GM12878 (cell line): ENCODE measurements at regions not wholly inside any gene's neighbourhood (a gene's known extent, or its start where the extent isn't known, plus 50 kb on each side); places are given as distances from the start of the nearest gene placed in this dataset.

ENCODE experiments used
- NR2C2 ChIP-seq: IDR thresholded peaks from 2 replicates; pipeline ENCODE4 v1.6.1; 2011; ENCODE audit warnings: borderline replicate concordance, low read depth; ENCODE audit not compliant: control insufficient read depth, insufficient read length
- PAX8 ChIP-seq: fragments of 450-650 bp; IDR thresholded peaks from 2 replicates; pipeline ENCODE4 v1.6.1; 2017; ENCODE audit warnings: mild to moderate bottlenecking, moderate library complexity
- POLR2AphosphoS5 ChIP-seq: IDR thresholded peaks from 2 replicates; pipeline ENCODE4 v1.6.1; 2011; ENCODE audit warnings: mild to moderate bottlenecking, low read length, inconsistent platforms
- RAD21 ChIP-seq: IDR thresholded peaks from 2 replicates; pipeline ENCODE4 v1.6.1; 2011; ENCODE audit warnings: mild to moderate bottlenecking, low read depth, low read length, moderate library complexity; ENCODE audit not compliant: insufficient read depth
- SMC3 ChIP-seq: IDR thresholded peaks from 2 replicates; pipeline ENCODE4 v1.6.1; 2011; ENCODE audit warnings: low read length, improper control_type of control experiment, borderline replicate concordance
- SRF ChIP-seq, 2 experiments: IDR thresholded peaks; 2 replicates each; pipeline ENCODE4 v1.6.1; 2011; ENCODE audit warnings: low read depth in 2 of 2, low read length in 2 of 2, mild to moderate bottlenecking in 1 of 2, moderate library complexity in 1 of 2
- TF ChIP-seq, protein P1 (sequence below), 3 experiments: IDR thresholded peaks in 2 of 3; conservative IDR thresholded peaks in 1 of 3; 2 replicates each; pipeline ENCODE4 v1.5.1; 2011; ENCODE audit warnings: low read depth in 3 of 3, low read length in 3 of 3, mild to moderate bottlenecking in 3 of 3, control low read depth in 2 of 3, moderate library complexity in 2 of 3, inconsistent platforms in 1 of 3, mixed read lengths in 1 of 3; ENCODE audit not compliant: control insufficient read depth in 2 of 3, insufficient read depth in 1 of 3; ENCODE audit errors: extremely low read depth in 1 of 3
- TF ChIP-seq, protein P2 (sequence below): IDR thresholded peaks from 2 replicates; pipeline ENCODE4 v1.6.1; 2011; ENCODE audit warnings: low read depth, low read length, improper control_type of control experiment, borderline replicate concordance
- TF ChIP-seq, protein P3 (sequence below): IDR thresholded peaks from 2 replicates; pipeline ENCODE4 v1.6.1; 2012; ENCODE audit warnings: low read depth, low read length, improper control_type of control experiment

DNA sequence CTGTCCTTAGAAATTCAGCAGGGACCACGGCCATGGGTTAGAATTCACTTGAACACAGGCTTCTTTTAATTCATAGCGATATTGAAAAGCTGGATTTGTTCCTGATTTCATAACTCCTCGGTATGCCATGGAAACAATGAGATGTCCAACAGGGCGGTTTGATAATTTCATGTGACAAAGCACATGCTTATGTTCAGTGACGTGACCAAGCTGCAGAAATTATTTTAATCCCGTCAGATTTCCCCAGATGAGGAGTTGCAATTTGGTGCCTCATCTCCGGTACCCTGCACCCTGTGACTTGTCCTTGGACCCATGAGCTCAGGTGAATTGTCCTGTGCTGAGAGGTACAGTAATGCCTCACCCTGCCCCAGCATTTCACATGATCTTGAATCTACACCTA, 81.7 kb downstream of the C11orf91 start:
- TF ChIP-seq, protein P1, sequence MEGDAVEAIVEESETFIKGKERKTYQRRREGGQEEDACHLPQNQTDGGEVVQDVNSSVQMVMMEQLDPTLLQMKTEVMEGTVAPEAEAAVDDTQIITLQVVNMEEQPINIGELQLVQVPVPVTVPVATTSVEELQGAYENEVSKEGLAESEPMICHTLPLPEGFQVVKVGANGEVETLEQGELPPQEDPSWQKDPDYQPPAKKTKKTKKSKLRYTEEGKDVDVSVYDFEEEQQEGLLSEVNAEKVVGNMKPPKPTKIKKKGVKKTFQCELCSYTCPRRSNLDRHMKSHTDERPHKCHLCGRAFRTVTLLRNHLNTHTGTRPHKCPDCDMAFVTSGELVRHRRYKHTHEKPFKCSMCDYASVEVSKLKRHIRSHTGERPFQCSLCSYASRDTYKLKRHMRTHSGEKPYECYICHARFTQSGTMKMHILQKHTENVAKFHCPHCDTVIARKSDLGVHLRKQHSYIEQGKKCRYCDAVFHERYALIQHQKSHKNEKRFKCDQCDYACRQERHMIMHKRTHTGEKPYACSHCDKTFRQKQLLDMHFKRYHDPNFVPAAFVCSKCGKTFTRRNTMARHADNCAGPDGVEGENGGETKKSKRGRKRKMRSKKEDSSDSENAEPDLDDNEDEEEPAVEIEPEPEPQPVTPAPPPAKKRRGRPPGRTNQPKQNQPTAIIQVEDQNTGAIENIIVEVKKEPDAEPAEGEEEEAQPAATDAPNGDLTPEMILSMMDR (IDR thresholded peaks at IDR 0.05 in 2 of 3, conservative IDR thresholded peaks at IDR 0.05 in 1 of 3; ENCODE audit: control insufficient read depth in 2 of 3, extremely low read depth in 1 of 3, insufficient read depth in 1 of 3, low read depth in 3 of 3, low read length in 3 of 3), result no peak
- no peak for TF ChIP-seq RAD21
- no peak for TF ChIP-seq POLR2AphosphoS5
- no peak for TF ChIP-seq SMC3
- TF ChIP-seq, protein P2, sequence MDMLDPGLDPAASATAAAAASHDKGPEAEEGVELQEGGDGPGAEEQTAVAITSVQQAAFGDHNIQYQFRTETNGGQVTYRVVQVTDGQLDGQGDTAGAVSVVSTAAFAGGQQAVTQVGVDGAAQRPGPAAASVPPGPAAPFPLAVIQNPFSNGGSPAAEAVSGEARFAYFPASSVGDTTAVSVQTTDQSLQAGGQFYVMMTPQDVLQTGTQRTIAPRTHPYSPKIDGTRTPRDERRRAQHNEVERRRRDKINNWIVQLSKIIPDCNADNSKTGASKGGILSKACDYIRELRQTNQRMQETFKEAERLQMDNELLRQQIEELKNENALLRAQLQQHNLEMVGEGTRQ, result no peak
- TF ChIP-seq PAX8, result no peak
- TF ChIP-seq, protein P3, sequence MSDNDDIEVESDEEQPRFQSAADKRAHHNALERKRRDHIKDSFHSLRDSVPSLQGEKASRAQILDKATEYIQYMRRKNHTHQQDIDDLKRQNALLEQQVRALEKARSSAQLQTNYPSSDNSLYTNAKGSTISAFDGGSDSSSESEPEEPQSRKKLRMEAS, result no peak
- TF ChIP-seq SRF (IDR thresholded peaks at IDR 0.05; ENCODE audit: low read depth in 2 of 2, low read length in 2 of 2), result no peak
- no peak for TF ChIP-seq NR2C2
